HEK293 (cell line): ENCODE measurements at regions not wholly inside any gene's neighbourhood (a gene's known extent, or its start where the extent isn't known, plus 50 kb on each side); places are given as distances from the start of the nearest gene placed in this dataset.

ENCODE experiments used
- ATF2 ChIP-seq: fragments of 450-650 bp; formaldehyde crosslinking; IDR thresholded peaks from 2 replicates; pipeline ENCODE4 v1.5.1; 2016; ENCODE audit warnings: missing biosample characterization, missing genetic modification characterization, low read depth
- CTCF ChIP-seq: fragments of 450-650 bp; formaldehyde crosslinking; IDR thresholded peaks from 2 replicates; pipeline ENCODE4 v1.5.1; 2016; ENCODE audit warnings: missing biosample characterization, missing genetic modification characterization
- REST ChIP-seq: fragments of 450-650 bp; formaldehyde crosslinking; IDR thresholded peaks from 2 replicates; pipeline ENCODE4 v1.5.1; 2016; ENCODE audit warnings: missing biosample characterization, missing genetic modification characterization
- ZFP3 ChIP-seq: fragments of 450-650 bp; formaldehyde crosslinking; IDR thresholded peaks from 2 replicates; pipeline ENCODE4 v1.5.1; 2016; ENCODE audit warnings: low read depth, missing biosample characterization, missing genetic modification characterization
- ZNF548 ChIP-seq: fragments of 450-650 bp; formaldehyde crosslinking; IDR thresholded peaks from 2 replicates; pipeline ENCODE4 v1.5.1; 2016; ENCODE audit warnings: missing biosample characterization, missing genetic modification characterization
- ZNF621 ChIP-seq: fragments of 450-650 bp; formaldehyde crosslinking; IDR thresholded peaks from 2 replicates; pipeline ENCODE4 v1.5.1; 2017; ENCODE audit warnings: missing biosample characterization, missing genetic modification characterization
- ZNF785 ChIP-seq: fragments of 450-650 bp; formaldehyde crosslinking; IDR thresholded peaks from 2 replicates; pipeline ENCODE4 v1.5.1; 2016; ENCODE audit warnings: missing biosample characterization, missing genetic modification characterization

- TF ChIP-seq ZFP3 (tag by site-specific recombination) (no peak), REST (tag by site-specific recombination) (no peak), ZNF785 (no peak), ATF2 (tag by site-specific recombination) (no peak), CTCF (no peak), ZNF621 (tag by site-specific recombination) (no peak), ZNF548 (tag by site-specific recombination) (no peak)
Observed at GRCh38 chr6:106874481-106874880, 100.0 kb downstream of the CD24 start.
